ENCODE measurements at regions not wholly inside any gene's neighbourhood (a gene's known extent, or its start where the extent isn't known, plus 50 kb on each side); places are given as distances from the start of the nearest gene placed in this dataset.

GRCh38 chr11:134768463-134768862 is 356.4 kb upstream of the B3GAT1 start:
- no peak for DNase-seq (ENCODE audit: low read depth)
- TF ChIP-seq CTCF (IDR thresholded peaks at IDR 0.05; ENCODE audit: low read length, missing control alignments), result no peak
- no peak overlapping the region for H3K4me3 ChIP-seq (replicated peaks; ENCODE audit: low read depth, low read length)

- no peak overlapping the region for H3K4me3 ChIP-seq (replicated peaks; ENCODE audit: low read depth, low read length)
- no peak for TF ChIP-seq CTCF (IDR thresholded peaks at IDR 0.05; ENCODE audit: low read length, missing control alignments)
- DNase-seq (ENCODE audit: low read depth), result no peak
Measured at GRCh38 chr11:134765565-134765964, 353.5 kb upstream of the B3GAT1 start.

- no peak for DNase-seq (ENCODE audit: low read depth)
- H3K4me3 ChIP-seq (replicated peaks; ENCODE audit: low read depth, low read length), result no peak overlapping the region
- no peak for TF ChIP-seq CTCF (IDR thresholded peaks at IDR 0.05; ENCODE audit: low read length, missing control alignments)
Measured at GRCh38 chr11:134764966-134765365, 352.9 kb upstream of the B3GAT1 start.

GRCh38 chr11:134764367-134764766 is 352.3 kb upstream of the B3GAT1 start:
- no peak for TF ChIP-seq CTCF (IDR thresholded peaks at IDR 0.05; ENCODE audit: low read length, missing control alignments)
- no peak overlapping the region for H3K4me3 ChIP-seq (replicated peaks; ENCODE audit: low read depth, low read length)

GRCh38 chr11:134763030-134763388 is 351.0 kb upstream of the B3GAT1 start:
- peak overlapping the region; percentile 32 for H3K4me3 ChIP-seq (replicated peaks; ENCODE audit: low read depth, low read length)
- no peak for DNase-seq (ENCODE audit: low read depth)
- TF ChIP-seq CTCF (IDR thresholded peaks at IDR 0.05; ENCODE audit: low read length, missing control alignments), result no peak

More at GRCh38 chr11:134764367-134764766, 352.3 kb upstream of the B3GAT1 start:
- no peak for DNase-seq (ENCODE audit: low read depth)

GRCh38 chr11:134762248-134763029 is 350.4 kb upstream of the B3GAT1 start:
- DNase-seq (ENCODE audit: low read depth), result peak; percentile 28
- TF ChIP-seq CTCF (IDR thresholded peaks at IDR 0.05; ENCODE audit: low read length, missing control alignments), result no peak
- peak overlapping the region; percentile 32 for H3K4me3 ChIP-seq (replicated peaks; ENCODE audit: low read depth, low read length)

- DNase-seq (ENCODE audit: low read depth), result no peak
- H3K4me3 ChIP-seq (replicated peaks; ENCODE audit: low read depth, low read length), result peak overlapping the region; percentile 25
- TF ChIP-seq CTCF (IDR thresholded peaks at IDR 0.05; ENCODE audit: low read length, missing control alignments), result no peak
Measured at GRCh38 chr11:134761926-134762247, 349.8 kb upstream of the B3GAT1 start.

All from fibroblast of pulmonary artery (primary cell).